ENCODE measurements at regions not wholly inside any gene's neighbourhood (a gene's known extent, or its start where the extent isn't known, plus 50 kb on each side); places are given as distances from the start of the nearest gene placed in this dataset.

GRCh38 chr1:166514067-166514466 lies 325.2 kb upstream of the POGK start:
- no peak for TF ChIP-seq REST (IDR thresholded peaks at IDR 0.05; ENCODE audit: insufficient replicate concordance, low read depth)
- TF ChIP-seq SPI1 (IDR thresholded peaks at IDR 0.05; ENCODE audit: borderline replicate concordance, low read depth): no peak
- TF ChIP-seq GABPA (IDR thresholded peaks at IDR 0.05; ENCODE audit: low read depth): no peak
- DNase-seq (ENCODE audit: low read depth in 1 of 2, low spot score in 1 of 2): no peak
- Histone ChIP-seq H3K27me3 (ENCODE audit: insufficient read depth, poor library complexity, severe bottlenecking) (peaks cover 2% of the 10 kb centered on the region), H3K4me3 (replicated peaks; ENCODE audit: insufficient read depth, low read length) (no peak overlapping the region), H3K27ac (replicated peaks) (no peak overlapping the region)

GRCh38 chr1:166527752-166528151 lies 311.5 kb upstream of the POGK start:
- no peak for TF ChIP-seq CTCF (IDR thresholded peaks at IDR 0.05; ENCODE audit: insufficient read depth, low read length)
- TF ChIP-seq POLR2AphosphoS5 (IDR thresholded peaks at IDR 0.05; ENCODE audit: low read depth): no peak
- TF ChIP-seq GABPA (IDR thresholded peaks at IDR 0.05; ENCODE audit: low read depth): no peak
- no peak for TF ChIP-seq SPI1 (IDR thresholded peaks at IDR 0.05; ENCODE audit: borderline replicate concordance, low read depth)
- no peak for TF ChIP-seq REST (IDR thresholded peaks at IDR 0.05; ENCODE audit: insufficient replicate concordance, low read depth)
- no peaks in the 10 kb centered on the region for H3K27me3 ChIP-seq (ENCODE audit: insufficient read depth, poor library complexity, severe bottlenecking)
- no peak overlapping the region for H3K4me3 ChIP-seq (replicated peaks; ENCODE audit: insufficient read depth, low read length)
- no peak for DNase-seq (ENCODE audit: low read depth in 1 of 2, low spot score in 1 of 2)
- no peak overlapping the region for H3K27ac ChIP-seq (replicated peaks)

- no peak for DNase-seq (ENCODE audit: low read depth in 1 of 2, low spot score in 1 of 2)
- no peaks in the 10 kb centered on the region for H3K27me3 ChIP-seq (ENCODE audit: insufficient read depth, poor library complexity, severe bottlenecking)
- TF ChIP-seq SPI1 (IDR thresholded peaks at IDR 0.05; ENCODE audit: borderline replicate concordance, low read depth): no peak
- TF ChIP-seq CTCF (IDR thresholded peaks at IDR 0.05; ENCODE audit: insufficient read depth, low read length): no peak
- no peak for TF ChIP-seq GABPA (IDR thresholded peaks at IDR 0.05; ENCODE audit: low read depth)
- TF ChIP-seq POLR2AphosphoS5 (IDR thresholded peaks at IDR 0.05; ENCODE audit: low read depth): no peak
- H3K27ac ChIP-seq (replicated peaks): no peak overlapping the region
- no peak overlapping the region for H3K4me3 ChIP-seq (replicated peaks; ENCODE audit: insufficient read depth, low read length)
Measured at GRCh38 chr1:166538646-166539045, 300.6 kb upstream of the POGK start.

- TF ChIP-seq GABPA (IDR thresholded peaks at IDR 0.05; ENCODE audit: low read depth) (no peak), SPI1 (IDR thresholded peaks at IDR 0.05; ENCODE audit: borderline replicate concordance, low read depth) (no peak), POLR2AphosphoS5 (IDR thresholded peaks at IDR 0.05; ENCODE audit: low read depth) (no peak), CTCF (IDR thresholded peaks at IDR 0.05; ENCODE audit: insufficient read depth, low read length) (no peak), REST (IDR thresholded peaks at IDR 0.05; ENCODE audit: insufficient replicate concordance, low read depth) (no peak)
- Histone ChIP-seq H3K27me3 (ENCODE audit: insufficient read depth, poor library complexity, severe bottlenecking) (no peaks in the 10 kb centered on the region), H3K27ac (replicated peaks) (no peak overlapping the region), H3K4me3 (replicated peaks; ENCODE audit: insufficient read depth, low read length) (no peak overlapping the region)
- DNase-seq (ENCODE audit: low read depth in 1 of 2, low spot score in 1 of 2): no peak
Measured at GRCh38 chr1:166544036-166544435, 295.2 kb upstream of the POGK start.
